Astrocyte (in vitro differentiated cells and primary cell): ENCODE measurements at regions not wholly inside any gene's neighbourhood (a gene's known extent, or its start where the extent isn't known, plus 50 kb on each side); places are given as distances from the start of the nearest gene placed in this dataset.

Source experiments
- DNase-seq: peaks from one replicate; pipeline ENCODE4 v3.0.0-alpha.2; 2010; ENCODE audit warnings: low read depth
- FAIRE-seq: peaks from 2 replicates; lab custom pipeline; 2011; peaks lifted over from hg19 to GRCh38; lab: Jason Lieb, UNC
- H2AFZ ChIP-seq: 2 replicates; pipeline ENCODE4 v1.6.0; 2012; ENCODE audit warnings: low read depth, low read length, inconsistent platforms
- H3K27ac ChIP-seq: 2 replicates; pipeline ENCODE4 v1.5.1; 2011; ENCODE audit warnings: low read depth, low read length, inconsistent platforms
- H3K27me3 ChIP-seq: 2 replicates; pipeline ENCODE4 v1.6.0; 2011; ENCODE audit warnings: low read length, inconsistent platforms; ENCODE audit not compliant: insufficient read depth
- H3K36me3 ChIP-seq: 2 replicates; pipeline ENCODE4 v1.5.1; 2011; ENCODE audit warnings: low read length, inconsistent platforms; ENCODE audit not compliant: insufficient read depth
- H3K4me1 ChIP-seq: 2 replicates; pipeline ENCODE4 v1.5.1; 2011; ENCODE audit warnings: low read length, inconsistent platforms; ENCODE audit not compliant: insufficient read depth
- H3K4me2 ChIP-seq: 2 replicates; pipeline ENCODE4 v1.6.0; 2012; ENCODE audit warnings: low read length, inconsistent platforms
- H3K4me3 ChIP-seq: 2 replicates; pipeline ENCODE4 v1.5.1; 2011; ENCODE audit warnings: low read depth, mild to moderate bottlenecking, low read length, inconsistent platforms; ENCODE audit not compliant: insufficient read depth
- H3K79me2 ChIP-seq: 2 replicates; pipeline ENCODE4 v1.6.0; 2012; ENCODE audit warnings: mild to moderate bottlenecking, low read length, inconsistent platforms; ENCODE audit not compliant: insufficient read depth
- H3K9ac ChIP-seq: 2 replicates; pipeline ENCODE4 v1.6.0; 2012; ENCODE audit warnings: mild to moderate bottlenecking, low read length, inconsistent platforms
- H3K9me3 ChIP-seq: 2 replicates; pipeline ENCODE4 v1.5.1; 2012; ENCODE audit warnings: low read depth, mild to moderate bottlenecking, low read length, inconsistent platforms; ENCODE audit not compliant: insufficient read depth
- H4K20me1 ChIP-seq: 2 replicates; pipeline ENCODE4 v1.6.0; 2012; ENCODE audit warnings: low read length, inconsistent platforms; ENCODE audit not compliant: insufficient read depth
- H3K27ac Mint-ChIP-seq: one replicate; pipeline ENCODE4 v1.8.0; 2021; ENCODE audit warnings: mild to moderate bottlenecking, mixed read lengths; ENCODE audit not compliant: unreplicated experiment
- H3K27me3 Mint-ChIP-seq: one replicate; pipeline ENCODE4 v1.8.0; 2021; ENCODE audit warnings: low read depth, mixed read lengths; ENCODE audit not compliant: unreplicated experiment
- H3K36me3 Mint-ChIP-seq: one replicate; pipeline ENCODE4 v1.8.0; 2021; ENCODE audit warnings: low read depth, mixed read lengths; ENCODE audit not compliant: unreplicated experiment
- H3K4me1 Mint-ChIP-seq: one replicate; pipeline ENCODE4 v1.8.0; 2021; ENCODE audit warnings: low read depth, mixed read lengths; ENCODE audit not compliant: unreplicated experiment
- H3K4me3 Mint-ChIP-seq: one replicate; pipeline ENCODE4 v1.8.0; 2021; ENCODE audit warnings: mild to moderate bottlenecking, moderate library complexity, mixed read lengths; ENCODE audit not compliant: unreplicated experiment
- H3K9me3 Mint-ChIP-seq: one replicate; pipeline ENCODE4 v1.8.0; 2021; ENCODE audit warnings: mild to moderate bottlenecking, mixed read lengths; ENCODE audit not compliant: unreplicated experiment
- CTCF ChIP-seq: IDR thresholded peaks from 2 replicates; pipeline ENCODE4 v1.5.1; 2011; ENCODE audit warnings: low read depth, mild to moderate bottlenecking, inconsistent platforms, low read length, moderate library complexity; ENCODE audit not compliant: insufficient read depth
- EZH2 ChIP-seq: IDR thresholded peaks from 2 replicates; pipeline ENCODE4 v1.6.1; 2012; ENCODE audit warnings: mild to moderate bottlenecking, low read length, inconsistent platforms; ENCODE audit not compliant: insufficient read depth

GRCh38 chr2:12870692-12871091 is 154.0 kb downstream of the TRIB2 start:
- peaks cover 3% of the 10 kb centered on the region for H3K36me3 Mint-ChIP-seq
- no peak for DNase-seq
- no peak for TF ChIP-seq CTCF
- TF ChIP-seq EZH2: no peak

GRCh38 chr2:12871694-12872315 is 155.1 kb downstream of the TRIB2 start:
- no peaks in the 10 kb centered on the region for H3K4me1 Mint-ChIP-seq
- no peaks in the 10 kb centered on the region for H3K9me3 Mint-ChIP-seq
- H3K4me2 ChIP-seq: no peak overlapping the region
- no peak overlapping the region for H3K9ac ChIP-seq
- H3K9me3 ChIP-seq: no peaks in the 10 kb centered on the region
- H3K36me3 Mint-ChIP-seq: peaks cover 3% of the 10 kb centered on the region
- H3K27me3 Mint-ChIP-seq: peaks cover 3% of the 10 kb centered on the region
- FAIRE-seq (no peak), DNase-seq (no peak)
- TF ChIP-seq EZH2 (no peak), CTCF (no peak)
- H3K27ac ChIP-seq: no peak overlapping the region
- no peaks in the 10 kb centered on the region for H3K4me1 ChIP-seq
- no peaks in the 10 kb centered on the region for H4K20me1 ChIP-seq
- H3K79me2 ChIP-seq: no peaks in the 10 kb centered on the region
- no peak overlapping the region for H3K4me3 ChIP-seq
- H3K36me3 ChIP-seq: no peaks in the 10 kb centered on the region
- H3K4me3 Mint-ChIP-seq: no peak overlapping the region
- no peaks in the 10 kb centered on the region for H3K27me3 ChIP-seq
- H3K27ac Mint-ChIP-seq: no peak overlapping the region
- no peak overlapping the region for H2AFZ ChIP-seq

More at GRCh38 chr2:12870692-12871091, 154.0 kb downstream of the TRIB2 start:
- Histone ChIP-seq H4K20me1 (no peaks in the 10 kb centered on the region), H3K9me3 (no peaks in the 10 kb centered on the region), H3K36me3 (no peaks in the 10 kb centered on the region), H3K79me2 (no peaks in the 10 kb centered on the region), H3K27me3 (no peaks in the 10 kb centered on the region), H2AFZ (no peak overlapping the region), H3K4me2 (no peak overlapping the region), H3K4me1 (no peaks in the 10 kb centered on the region), H3K4me3 (no peak overlapping the region), H3K27ac (no peak overlapping the region), H3K9ac (no peak overlapping the region)
- H3K4me3 Mint-ChIP-seq: no peak overlapping the region
- no peaks in the 10 kb centered on the region for H3K4me1 Mint-ChIP-seq
- no peak for FAIRE-seq
- peaks cover 3% of the 10 kb centered on the region for H3K27me3 Mint-ChIP-seq
- H3K9me3 Mint-ChIP-seq: no peaks in the 10 kb centered on the region
- no peak overlapping the region for H3K27ac Mint-ChIP-seq

GRCh38 chr2:12877761-12878160 is 161.0 kb downstream of the TRIB2 start:
- Mint-ChIP-seq H3K4me1 (peaks cover 3% of the 10 kb centered on the region), H3K9me3 (no peaks in the 10 kb centered on the region), H3K27me3 (no peaks in the 10 kb centered on the region), H3K36me3 (no peaks in the 10 kb centered on the region), H3K27ac (no peak overlapping the region), H3K4me3 (no peak overlapping the region)
- H3K9me3 ChIP-seq: no peaks in the 10 kb centered on the region
- no peaks in the 10 kb centered on the region for H3K27me3 ChIP-seq
- no peak overlapping the region for H3K4me2 ChIP-seq
- H3K4me1 ChIP-seq: no peaks in the 10 kb centered on the region
- no peak overlapping the region for H3K4me3 ChIP-seq
- no peaks in the 10 kb centered on the region for H3K36me3 ChIP-seq
- DNase-seq: no peak
- H4K20me1 ChIP-seq: no peaks in the 10 kb centered on the region
- FAIRE-seq: no peak
- no peak overlapping the region for H3K9ac ChIP-seq
- H2AFZ ChIP-seq: no peak overlapping the region
- no peaks in the 10 kb centered on the region for H3K79me2 ChIP-seq
- no peak overlapping the region for H3K27ac ChIP-seq
- TF ChIP-seq CTCF (no peak), EZH2 (no peak)
